GM18873 (cell line): ENCODE measurements at regions not wholly inside any gene's neighbourhood (a gene's known extent, or its start where the extent isn't known, plus 50 kb on each side); places are given as distances from the start of the nearest gene placed in this dataset.
"Not testable (repeated sequence)": the region's sequence is repeated elsewhere in the genome, so short reads cannot be mapped to it uniquely, and the experiment has no call there.

ENCODE experiments used
- ATAC-seq: cut with Tn5 transposase; IDR thresholded peaks from one replicate; pipeline ENCODE4 v1.9.1; 2021; ENCODE audit warnings: mild to moderate bottlenecking, moderate library complexity, moderate number of reproducible peaks; ENCODE audit not compliant: unreplicated experiment, low FRiP score

DNA sequence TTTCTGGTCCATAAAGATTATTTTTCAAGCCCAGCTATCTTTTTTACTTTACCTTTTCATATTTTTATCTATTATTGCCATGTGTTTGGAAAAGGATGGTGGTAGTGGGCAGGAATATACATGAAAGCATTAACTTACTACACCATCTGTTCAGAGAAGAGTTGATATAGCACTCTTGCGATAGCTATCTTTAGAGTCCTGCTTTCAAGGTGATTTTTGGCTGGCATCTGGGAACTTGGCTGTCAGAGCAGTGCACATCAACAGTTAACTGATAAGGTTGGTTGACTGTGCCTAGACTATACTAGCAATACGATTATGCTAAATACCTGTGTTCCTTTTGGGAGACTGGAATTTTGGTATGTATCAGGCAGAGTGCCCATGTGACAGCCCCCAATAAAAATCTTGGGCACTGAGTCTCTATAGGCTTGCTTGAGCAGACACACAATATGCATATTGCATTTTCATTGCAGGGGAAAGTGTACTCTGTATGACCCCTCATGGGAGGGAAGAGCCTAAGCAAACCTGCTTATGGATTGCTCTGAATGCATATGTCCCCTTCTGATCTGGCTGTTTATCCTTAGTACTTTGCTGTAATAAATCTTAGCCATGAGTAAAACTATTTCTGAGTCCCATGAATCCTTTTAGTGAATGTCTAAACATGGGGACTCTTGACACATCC is 227.6 kb upstream of the C9orf72 start:
- ATAC-seq: no peak

DNA sequence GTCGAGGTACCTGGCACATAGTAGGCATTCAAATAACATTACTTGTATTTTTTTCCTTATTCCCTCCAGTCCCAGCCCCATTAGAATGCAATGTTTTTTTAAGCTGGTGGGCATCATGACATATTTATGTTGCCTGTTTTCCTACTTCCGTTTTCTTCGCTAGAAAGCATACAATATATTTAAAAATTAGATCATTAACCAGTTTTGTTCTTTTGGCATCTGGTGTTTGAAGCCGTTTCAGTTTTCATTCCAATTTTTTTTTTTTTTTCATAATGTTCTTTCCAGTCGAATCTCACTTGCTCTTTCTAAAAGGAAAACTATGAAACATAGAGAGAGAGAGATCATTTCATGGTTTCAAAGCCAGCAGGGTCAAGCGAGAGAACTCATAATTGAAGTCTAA is 228.3 kb upstream of the C9orf72 start:
- no peak for ATAC-seq

DNA sequence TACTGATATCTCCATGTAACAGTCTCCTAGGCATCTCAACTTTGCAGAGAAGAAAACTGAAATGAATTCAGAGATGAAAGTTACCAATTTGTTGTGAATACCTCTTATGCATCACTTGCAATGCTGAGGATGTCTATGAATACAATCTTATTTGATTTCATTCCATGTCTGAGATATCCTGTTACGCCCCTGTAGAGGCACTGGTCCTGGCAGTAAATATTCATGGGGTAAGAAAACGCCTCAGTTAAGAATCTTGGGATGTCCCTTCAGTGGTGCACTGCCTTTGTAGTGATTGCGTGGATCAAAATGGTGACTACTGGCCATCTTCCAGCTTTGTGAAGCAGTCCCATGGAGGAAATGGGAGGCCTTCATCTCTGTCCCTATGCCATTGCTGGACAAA is 229.1 kb upstream of the C9orf72 start:
- ATAC-seq: no peak

DNA sequence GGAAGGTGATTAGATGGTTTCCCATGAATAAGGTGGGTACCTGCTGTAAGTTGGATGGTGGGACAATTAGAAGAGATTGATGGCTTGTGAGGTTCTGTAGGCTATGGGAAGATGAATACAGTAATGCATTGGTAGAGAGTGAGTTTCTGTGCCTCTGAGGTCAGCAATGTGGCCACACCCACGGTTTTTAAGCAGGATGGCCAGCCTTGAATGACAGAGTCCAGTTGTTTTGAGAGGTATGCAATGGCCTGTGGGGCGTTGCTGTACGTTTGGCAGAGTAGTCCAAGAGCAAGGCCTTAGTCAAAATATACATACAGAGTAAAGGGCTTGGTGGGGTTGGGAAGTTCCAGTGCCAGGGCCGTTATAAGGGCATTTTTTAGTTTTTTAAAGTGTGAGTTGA is 235.6 kb upstream of the C9orf72 start:
- ATAC-seq: no peak

DNA sequence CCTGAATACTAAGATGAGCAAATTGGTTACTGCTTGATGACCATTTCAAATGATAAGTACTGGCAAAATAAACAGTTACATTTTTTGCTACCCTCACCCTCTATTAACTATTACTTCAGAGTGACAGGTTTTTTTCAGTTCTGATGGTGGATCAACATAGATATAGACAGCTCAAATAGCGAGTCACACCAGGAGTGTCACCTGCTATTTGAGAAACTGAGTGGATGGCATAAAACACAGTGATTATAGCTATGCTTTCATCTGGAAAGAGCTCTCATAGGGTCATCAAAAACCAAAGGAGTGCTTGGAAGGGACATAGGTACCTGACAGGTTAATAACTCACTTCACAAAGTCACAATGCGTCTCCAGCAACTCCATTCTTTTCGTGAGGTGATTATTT is 244.5 kb upstream of the C9orf72 start:
- ATAC-seq: no peak

DNA sequence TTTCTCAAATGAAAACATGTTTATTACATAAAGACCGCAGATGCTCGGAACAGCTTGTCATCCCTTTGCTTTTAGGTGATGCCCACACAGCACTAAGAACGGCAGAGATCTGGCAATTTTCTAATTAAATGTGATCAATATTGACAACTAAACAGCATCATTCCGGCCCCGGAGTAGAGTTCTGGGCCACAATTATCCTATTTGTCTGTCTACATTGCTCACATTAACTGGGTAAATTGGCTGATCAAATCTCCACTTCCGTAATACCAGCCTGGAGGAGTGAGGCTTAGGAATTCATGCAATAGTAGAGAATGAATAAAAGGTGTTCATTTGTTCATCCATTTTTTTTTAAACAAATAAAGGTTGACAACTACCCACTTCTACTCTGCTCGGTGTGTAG is 245.1 kb upstream of the C9orf72 start:
- no peak for ATAC-seq

DNA sequence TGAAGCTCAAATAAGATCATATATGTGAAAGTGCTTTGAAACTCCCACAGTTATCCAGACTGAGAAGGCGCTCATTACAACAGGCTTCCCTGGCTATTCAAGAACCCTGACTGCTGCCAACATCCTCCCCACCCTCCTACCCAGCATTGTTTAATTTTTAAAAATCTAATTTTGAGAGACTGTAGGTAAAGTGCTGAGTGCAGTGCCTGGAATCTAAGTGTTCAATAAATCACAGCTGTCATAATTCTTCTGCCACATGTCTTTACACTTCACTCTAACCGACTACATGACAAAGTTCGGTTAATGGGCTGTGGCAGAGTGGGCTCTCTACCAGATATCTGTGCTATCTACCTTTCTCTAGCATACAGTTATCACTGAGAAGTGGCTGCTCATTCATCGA is 255.6 kb upstream of the C9orf72 start:
- ATAC-seq: no peak

DNA sequence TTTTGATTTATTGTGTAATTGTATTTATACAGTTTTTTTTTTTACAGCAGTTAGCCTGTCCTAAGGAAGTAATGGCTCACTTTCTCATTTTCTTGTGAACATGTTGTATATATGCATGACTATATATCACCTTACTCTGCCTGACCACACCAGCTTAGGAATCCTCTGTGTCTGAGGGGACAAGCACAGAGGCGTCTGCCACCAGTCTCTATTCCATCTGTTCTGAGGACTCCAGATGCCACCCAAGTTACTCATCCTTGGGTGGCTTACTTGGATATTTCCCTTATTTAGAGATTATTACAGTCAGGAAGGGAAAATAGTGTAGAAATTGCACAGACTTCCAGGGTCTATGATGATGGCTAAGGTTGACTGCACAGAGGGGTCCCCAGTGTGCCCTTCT is 256.3 kb upstream of the C9orf72 start:
- no peak for ATAC-seq

DNA sequence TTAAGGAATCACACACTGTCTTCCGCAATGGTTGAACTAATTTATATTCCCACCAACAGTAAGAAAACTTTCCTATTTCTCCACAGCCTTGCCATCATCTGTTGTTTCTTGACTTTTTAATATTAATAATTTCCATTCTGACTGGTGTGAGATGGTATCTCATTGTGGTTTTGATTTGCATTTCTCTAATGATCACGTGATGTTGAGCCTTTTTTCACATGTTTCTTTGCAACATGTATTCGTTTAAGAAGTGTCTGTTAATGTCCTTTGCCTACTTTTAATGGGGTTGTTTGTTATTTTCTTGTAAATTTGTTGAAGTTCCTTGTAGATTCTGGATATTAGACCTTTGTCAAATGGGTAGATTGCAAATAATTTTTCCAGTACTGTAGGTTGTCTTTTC is 258.8 kb upstream of the C9orf72 start:
- not testable (repeated sequence) for ATAC-seq

DNA sequence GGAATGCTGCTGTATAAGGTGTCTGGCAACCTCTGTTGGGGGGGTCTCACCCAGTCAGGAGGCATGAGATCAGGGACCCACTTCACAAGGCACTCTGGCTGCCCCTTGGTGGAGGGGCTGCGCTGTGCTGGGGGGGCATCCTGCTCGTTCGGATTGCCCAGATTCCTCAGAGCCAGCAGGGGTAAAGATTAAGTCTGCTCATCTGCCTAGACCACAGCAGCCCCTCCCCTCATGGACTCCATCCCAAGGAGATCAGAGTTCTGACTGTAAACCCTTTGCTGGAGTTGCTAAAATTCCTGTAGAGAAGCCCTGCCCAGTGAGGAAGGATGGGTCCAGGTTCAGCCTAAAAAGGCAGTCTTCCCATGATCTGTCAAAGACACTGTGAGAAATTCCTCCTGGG is 262.0 kb upstream of the C9orf72 start:
- no peak for ATAC-seq

DNA sequence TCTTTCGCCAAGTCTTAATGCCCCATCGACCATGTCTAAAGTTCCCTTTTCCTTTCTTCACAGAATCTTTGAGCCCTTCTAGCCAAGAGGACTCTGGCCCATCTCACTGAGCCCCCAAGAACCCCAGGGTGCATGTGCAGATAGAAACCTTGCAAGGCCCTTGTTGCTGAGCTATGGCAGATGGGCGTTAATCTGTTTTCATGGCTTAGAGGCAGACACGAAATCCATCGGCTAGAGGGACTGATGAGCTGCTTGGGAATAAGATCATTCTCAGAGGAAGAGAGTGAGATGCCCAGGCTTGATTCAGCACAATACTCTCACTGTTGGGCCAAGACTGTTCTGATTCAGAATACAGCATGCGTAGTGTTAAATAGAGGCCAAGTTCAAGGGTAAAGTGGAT is 262.5 kb upstream of the C9orf72 start:
- ATAC-seq: no peak

DNA sequence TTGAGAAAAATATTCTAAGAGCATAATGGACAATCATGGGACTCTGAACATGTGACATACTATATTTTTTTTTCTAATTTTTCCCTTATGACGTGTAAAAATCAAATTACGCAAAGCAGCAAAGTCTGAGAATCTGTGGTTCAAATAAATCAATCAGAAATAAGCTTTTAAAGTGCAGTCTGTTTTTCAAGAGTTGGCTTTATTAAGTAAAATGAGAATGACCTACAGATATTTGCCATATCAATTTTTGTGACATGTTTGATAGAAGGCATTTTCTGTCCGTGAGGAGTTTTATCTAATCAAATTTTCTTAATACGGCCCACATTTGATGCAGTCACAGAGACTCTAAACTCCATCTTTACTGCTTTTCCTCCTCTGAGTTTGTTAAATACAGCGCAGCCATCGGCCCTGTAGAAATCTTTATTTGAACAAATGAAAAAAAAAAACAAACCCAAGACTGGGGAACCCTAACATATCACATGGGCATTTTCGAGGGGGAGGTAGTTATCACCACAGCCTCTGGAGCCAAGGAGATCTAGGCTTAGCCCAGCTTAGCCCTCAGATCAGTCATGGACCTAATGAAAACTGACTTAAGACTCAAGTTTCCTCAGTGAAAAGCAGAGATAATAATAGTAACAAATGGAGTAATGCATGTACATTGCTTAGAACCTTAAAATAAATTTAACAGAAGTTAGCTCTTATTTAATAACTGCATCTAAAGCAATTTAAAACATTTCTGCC is 263.6 kb upstream of the C9orf72 start:
- no peak for ATAC-seq

DNA sequence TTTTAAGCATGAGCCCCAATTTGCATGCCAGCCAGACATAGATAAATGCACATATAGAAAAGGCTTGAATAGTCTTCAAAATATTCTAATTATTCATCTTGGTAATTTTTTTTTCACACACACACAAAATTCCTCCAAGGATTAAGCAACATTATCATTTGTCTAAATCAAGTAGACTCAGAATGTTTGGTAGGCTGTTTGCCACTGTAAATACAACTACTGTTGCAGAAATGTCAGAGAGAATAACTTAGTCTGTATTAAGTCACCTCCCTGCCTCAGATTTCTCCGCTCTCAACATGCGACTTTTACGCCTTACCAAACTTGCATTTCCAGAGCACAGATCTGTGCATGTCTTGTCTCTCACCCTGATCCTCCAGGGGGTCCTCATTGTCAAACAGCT is 265.6 kb upstream of the C9orf72 start:
- no peak for ATAC-seq

DNA sequence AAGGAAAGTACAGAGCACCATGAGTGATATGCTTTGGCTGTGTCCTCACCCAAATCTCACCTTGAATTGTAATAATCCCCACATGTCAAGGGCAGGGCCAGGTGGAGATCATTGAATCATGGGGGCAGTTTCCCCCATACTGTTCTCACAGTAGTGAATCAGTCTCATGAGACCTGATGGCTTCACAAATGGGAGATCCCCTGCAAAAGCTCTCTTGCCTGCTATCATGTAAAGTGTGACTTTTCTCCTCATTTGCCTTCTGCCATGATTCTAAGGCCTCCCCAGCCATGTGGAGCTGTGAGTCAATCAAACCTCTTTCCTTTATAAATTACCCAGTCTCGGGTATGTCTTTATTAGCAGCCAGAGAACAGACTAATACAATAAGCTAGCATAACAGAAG is 266.5 kb upstream of the C9orf72 start:
- not testable (repeated sequence) for ATAC-seq

DNA sequence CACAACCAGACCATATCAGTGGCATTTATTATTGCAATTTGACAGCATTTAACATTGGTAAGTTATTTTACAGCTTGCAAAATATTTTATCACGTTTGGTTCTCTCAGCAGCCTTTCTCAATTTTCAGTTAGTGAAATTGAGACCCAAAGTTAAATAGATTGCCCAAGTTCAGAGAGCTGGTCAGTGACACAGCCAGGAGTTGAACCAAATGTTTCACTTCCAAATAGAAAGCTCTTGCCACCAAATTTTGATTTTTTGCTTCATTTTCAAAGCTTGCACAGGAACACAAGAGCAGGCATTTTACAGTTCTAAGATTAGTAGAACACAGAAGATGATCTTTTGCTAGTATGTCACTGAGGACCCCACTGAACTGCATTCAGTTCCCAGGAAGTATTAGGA is 271.5 kb upstream of the C9orf72 start:
- ATAC-seq: no peak

DNA sequence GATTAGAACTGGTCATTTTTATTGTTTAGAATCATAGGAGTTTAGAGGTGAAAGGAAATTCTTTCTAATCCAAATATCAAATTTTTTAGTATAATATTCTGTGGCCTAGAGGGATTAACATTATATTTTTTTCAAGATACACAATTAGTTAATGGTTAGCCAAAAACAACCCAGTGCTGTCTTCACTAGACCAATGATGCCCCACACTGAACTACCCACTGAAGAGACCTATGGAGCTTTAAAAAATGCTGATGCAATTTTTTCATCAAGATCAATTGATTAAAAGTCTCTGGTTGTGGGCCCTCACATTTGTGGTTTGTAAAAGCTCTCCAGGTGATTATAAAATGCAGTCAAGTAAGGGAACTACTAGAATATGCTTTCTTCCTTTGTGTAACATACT is 274.1 kb upstream of the C9orf72 start:
- no peak for ATAC-seq

DNA sequence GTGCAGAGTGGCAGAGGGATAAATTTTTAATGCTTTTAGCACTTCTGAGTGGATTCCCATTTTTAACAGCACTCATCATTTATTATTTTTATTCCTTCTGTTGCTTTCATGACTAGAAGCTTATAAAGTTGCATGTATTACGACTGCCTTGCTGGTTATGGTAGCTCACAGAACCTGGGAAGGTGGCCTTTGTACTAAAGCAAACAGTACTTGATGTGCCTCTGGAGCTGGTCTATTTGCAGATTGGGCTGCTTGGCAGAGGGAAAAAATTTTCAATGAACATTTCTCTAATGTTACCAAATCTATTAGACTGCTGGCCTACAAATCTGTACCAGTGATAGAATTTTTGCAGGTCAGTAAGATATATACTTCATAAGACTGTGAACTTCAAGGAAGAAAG is 274.5 kb upstream of the C9orf72 start:
- ATAC-seq: no peak

DNA sequence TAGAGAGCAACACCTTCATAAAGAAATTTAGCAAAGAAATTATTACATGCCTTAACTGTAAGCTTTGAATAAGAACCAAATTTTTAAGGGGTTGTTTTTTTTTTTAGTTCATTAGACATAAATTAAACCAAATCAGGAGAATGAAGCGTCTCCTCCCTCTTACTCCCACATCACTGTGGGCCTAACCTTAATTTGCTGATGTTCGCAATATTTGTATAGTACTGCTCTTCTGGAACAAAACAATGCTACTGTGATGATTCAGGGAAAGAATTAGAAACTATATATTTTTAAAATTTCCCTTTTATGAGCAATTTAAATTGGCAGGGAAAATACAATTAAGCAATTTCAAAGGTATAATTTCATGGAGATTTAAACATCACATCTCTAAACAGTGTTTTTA is 275.0 kb upstream of the C9orf72 start:
- ATAC-seq: no peak

DNA sequence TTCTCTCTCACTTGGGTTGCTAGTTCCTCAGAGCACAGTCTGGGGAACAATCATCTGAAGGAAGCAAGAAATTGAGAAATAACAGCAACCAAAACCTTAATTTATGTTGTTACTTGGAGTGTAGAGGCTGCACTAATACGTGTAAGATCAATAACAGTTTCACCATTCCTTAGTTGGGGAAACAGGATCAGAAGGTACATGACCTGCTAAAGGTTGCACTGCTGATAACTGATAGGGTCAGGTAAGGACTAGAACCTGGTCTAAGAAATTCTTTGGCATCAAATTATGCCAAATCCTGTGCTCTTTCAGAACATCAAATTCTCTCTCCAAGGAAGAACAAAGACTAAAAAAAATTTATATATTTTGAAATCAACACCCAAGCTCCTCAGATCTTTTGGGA is 278.6 kb upstream of the C9orf72 start:
- no peak for ATAC-seq

DNA sequence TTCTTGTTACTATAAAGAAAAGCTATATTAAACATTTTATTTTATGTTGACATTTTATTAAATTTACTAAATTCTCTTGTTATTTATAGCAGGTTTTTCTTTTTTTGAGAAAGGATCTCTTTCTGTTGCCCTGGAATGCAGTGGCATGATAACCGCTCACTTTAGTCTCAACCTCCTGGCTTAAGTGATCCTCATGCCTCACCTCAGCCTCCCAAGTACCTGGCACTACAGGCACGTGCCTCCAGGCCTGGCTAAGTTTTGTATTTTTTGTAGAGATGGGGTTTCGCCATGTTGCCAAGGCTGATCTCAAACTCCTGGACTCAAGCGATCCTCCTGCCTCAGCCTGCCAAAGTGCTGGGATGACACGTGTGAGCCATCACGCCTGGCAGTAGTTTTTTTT is 280.2 kb upstream of the C9orf72 start:
- ATAC-seq: no peak

DNA sequence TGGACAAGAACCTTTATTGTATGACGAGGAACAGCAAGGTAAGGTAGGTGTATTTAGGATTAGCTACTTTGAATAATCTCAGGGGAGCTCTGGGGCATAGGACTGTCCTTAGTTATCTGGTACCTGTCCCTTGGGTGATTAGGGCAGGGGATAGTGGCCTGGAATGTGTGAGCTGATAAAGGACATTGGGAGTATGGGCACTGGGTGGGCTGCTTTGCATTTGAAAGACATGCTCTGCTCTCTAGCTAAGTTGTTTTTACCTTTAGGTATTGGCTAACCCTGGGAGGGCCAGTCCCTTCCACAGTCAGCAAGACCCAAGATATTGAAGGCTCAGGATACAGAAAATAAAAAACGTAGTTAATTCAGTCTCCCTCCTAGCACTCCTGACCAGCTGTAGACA is 282.8 kb upstream of the C9orf72 start:
- no peak for ATAC-seq

DNA sequence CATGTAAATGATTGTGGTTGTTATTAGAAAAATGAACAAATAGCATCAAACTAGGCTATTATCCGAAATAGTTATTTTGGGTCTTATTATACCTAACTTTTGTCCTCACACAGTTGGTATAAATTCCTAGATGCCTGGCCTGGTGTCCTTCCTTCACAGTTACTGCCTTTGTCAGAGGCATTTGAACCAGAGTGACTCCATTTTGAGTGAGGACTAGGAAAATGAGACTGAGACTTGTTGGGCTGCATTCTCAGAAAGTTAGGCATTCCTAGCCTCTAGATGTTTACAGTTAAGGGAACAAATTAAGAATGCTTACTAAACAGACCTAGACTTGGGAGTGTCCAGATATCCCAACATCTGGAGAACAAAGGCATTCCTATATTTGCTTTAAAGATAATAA is 283.5 kb upstream of the C9orf72 start:
- no peak for ATAC-seq
